ENCODE measurements at regions not wholly inside any gene's neighbourhood (a gene's known extent, or its start where the extent isn't known, plus 50 kb on each side); places are given as distances from the start of the nearest gene placed in this dataset.

GRCh38 chr6:165820407-165820806 is 157.4 kb upstream of the PDE10A start:
- TF ChIP-seq CTCF (conservative IDR thresholded peaks at IDR 0.05; ENCODE audit: low read depth in 2 of 2) (no peak), JUNB (IDR thresholded peaks at IDR 0.05; ENCODE audit: unreplicated experiment) (no peak), EZH2 (IDR thresholded peaks at IDR 0.05; ENCODE audit: low read depth, unreplicated experiment) (no peak), REST (IDR thresholded peaks at IDR 0.05; ENCODE audit: unreplicated experiment) (no peak), CREB1 (CRISPR knock-in tag; IDR thresholded peaks at IDR 0.05; ENCODE audit: low read depth) (no peak), ZNF331 (CRISPR knock-in tag; IDR thresholded peaks at IDR 0.05; ENCODE audit: low read depth) (no peak), POLR2AphosphoS5 (IDR thresholded peaks at IDR 0.05; ENCODE audit: low read depth) (no peak), NANOG (IDR thresholded peaks at IDR 0.05; ENCODE audit: borderline replicate concordance) (no peak), EZH2phosphoT487 (IDR thresholded peaks at IDR 0.05; ENCODE audit: unreplicated experiment) (no peak)

All from GM23338 (cell line).